ENCODE measurements at regions not wholly inside any gene's neighbourhood (a gene's known extent, or its start where the extent isn't known, plus 50 kb on each side); places are given as distances from the start of the nearest gene placed in this dataset.

DNA sequence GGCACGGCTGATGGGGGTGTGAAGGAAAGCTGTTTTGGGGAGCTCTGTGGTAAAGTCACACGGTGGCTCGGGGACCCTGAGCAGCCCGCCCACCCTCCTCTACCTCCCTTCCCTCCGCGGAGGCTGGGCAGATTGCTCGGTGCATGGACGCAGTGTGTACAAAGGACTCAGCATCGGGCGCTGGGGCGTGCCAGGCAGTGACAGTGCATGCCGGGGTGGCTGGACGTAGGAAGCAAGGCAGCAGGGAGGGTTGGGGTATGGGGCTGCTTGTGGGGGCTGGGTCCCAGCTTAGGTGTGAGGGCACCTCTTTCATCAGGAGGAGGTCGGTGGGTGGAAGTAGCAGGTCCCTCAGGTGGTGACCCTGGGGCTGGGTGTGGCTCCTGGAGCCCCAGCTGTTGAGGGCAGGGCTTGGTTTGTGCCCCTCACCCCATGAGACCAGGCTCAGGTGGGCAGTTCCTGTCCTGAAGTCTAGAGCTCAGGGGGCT, 159.9 kb upstream of the GSE1 start:
- TF ChIP-seq, protein P1, sequence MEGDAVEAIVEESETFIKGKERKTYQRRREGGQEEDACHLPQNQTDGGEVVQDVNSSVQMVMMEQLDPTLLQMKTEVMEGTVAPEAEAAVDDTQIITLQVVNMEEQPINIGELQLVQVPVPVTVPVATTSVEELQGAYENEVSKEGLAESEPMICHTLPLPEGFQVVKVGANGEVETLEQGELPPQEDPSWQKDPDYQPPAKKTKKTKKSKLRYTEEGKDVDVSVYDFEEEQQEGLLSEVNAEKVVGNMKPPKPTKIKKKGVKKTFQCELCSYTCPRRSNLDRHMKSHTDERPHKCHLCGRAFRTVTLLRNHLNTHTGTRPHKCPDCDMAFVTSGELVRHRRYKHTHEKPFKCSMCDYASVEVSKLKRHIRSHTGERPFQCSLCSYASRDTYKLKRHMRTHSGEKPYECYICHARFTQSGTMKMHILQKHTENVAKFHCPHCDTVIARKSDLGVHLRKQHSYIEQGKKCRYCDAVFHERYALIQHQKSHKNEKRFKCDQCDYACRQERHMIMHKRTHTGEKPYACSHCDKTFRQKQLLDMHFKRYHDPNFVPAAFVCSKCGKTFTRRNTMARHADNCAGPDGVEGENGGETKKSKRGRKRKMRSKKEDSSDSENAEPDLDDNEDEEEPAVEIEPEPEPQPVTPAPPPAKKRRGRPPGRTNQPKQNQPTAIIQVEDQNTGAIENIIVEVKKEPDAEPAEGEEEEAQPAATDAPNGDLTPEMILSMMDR (optimal IDR thresholded peaks at IDR 0.05 in 1 of 3, IDR thresholded peaks at IDR 0.05 in 1 of 3, conservative IDR thresholded peaks at IDR 0.05 in 1 of 3; ENCODE audit: extremely low read depth in 1 of 3, insufficient read depth in 2 of 3, low read length in 3 of 3), result no peak
- TF ChIP-seq EZH2 (IDR thresholded peaks at IDR 0.05; ENCODE audit: low read length), result no peak
